WTC11 (cell line): ENCODE measurements at regions not wholly inside any gene's neighbourhood (a gene's known extent, or its start where the extent isn't known, plus 50 kb on each side); places are given as distances from the start of the nearest gene placed in this dataset.

Experiments used
- ATAC-seq: fragments of 200-7000 bp; cut with Tn5 transposase; 2 replicates; pipeline ENCODE4 v1.10.0; 2021; ENCODE audit warnings: mild to moderate bottlenecking, moderate library complexity
- CTCF ChIA-PET: fragments of 300-600 bp; sonication (Branson Sonifier 250); formaldehyde crosslinking; loops from one replicate; lab custom pipeline; 2021; ENCODE audit warnings: antibody characterized with exemption; lab: Charles Lee
- POLR2A ChIA-PET: fragments of 350-600 bp; sonication (Branson Sonifier 250); formaldehyde crosslinking; loops from one replicate; lab custom pipeline; 2021; ENCODE audit warnings: antibody characterized with exemption; lab: Charles Lee
- DNase-seq: peaks from one replicate; pipeline ENCODE4 v3.0.0; 2021; ENCODE audit warnings: low spot score
- H3K27ac Mint-ChIP-seq: 2 replicates; pipeline ENCODE4 v1.8.0; 2021; ENCODE audit warnings: mixed read lengths
- H3K27me3 Mint-ChIP-seq: 2 replicates; pipeline ENCODE4 v1.8.0; 2021; ENCODE audit warnings: low read depth, mild to moderate bottlenecking, moderate library complexity, mixed read lengths
- H3K36me3 Mint-ChIP-seq: 2 replicates; pipeline ENCODE4 v1.8.0; 2021; ENCODE audit warnings: mixed read lengths
- H3K4me1 Mint-ChIP-seq: 2 replicates; pipeline ENCODE4 v1.8.0; 2022; ENCODE audit warnings: mixed read lengths
- H3K4me3 Mint-ChIP-seq: 2 replicates; pipeline ENCODE4 v1.8.0; 2021; ENCODE audit warnings: mild to moderate bottlenecking, moderate library complexity, mixed read lengths
- H3K9me3 Mint-ChIP-seq: 2 replicates; pipeline ENCODE4 v1.8.0; 2021; ENCODE audit warnings: mixed read lengths
- ARID4B ChIP-seq: sonication (generic); formaldehyde crosslinking; IDR thresholded peaks from 2 replicates; pipeline ENCODE4 v1.8.0; 2023; ENCODE audit warnings: missing genetic modification reagents, mild to moderate bottlenecking, borderline replicate concordance
- ESRRA ChIP-seq: sonication (generic); formaldehyde crosslinking; IDR thresholded peaks from 2 replicates; pipeline ENCODE4 v1.8.1; 2022; ENCODE audit warnings: mild to moderate bottlenecking, missing genetic modification reagents, borderline replicate concordance
- ETV6 ChIP-seq: sonication (generic); formaldehyde crosslinking; IDR thresholded peaks from 2 replicates; pipeline ENCODE4 v1.8.1; 2022; ENCODE audit warnings: mild to moderate bottlenecking, missing genetic modification reagents
- FOXJ3 ChIP-seq: sonication (generic); formaldehyde crosslinking; IDR thresholded peaks from 2 replicates; pipeline ENCODE4 v1.9.0; 2021; ENCODE audit warnings: missing genetic modification reagents, mild to moderate bottlenecking, borderline replicate concordance
- HMGXB4 ChIP-seq: sonication (generic); formaldehyde crosslinking; IDR thresholded peaks from 2 replicates; pipeline ENCODE4 v1.8.1; 2023; ENCODE audit warnings: mild to moderate bottlenecking, moderate library complexity, missing genetic modification reagents
- MXD4 ChIP-seq: fragments of 250-450 bp; sonication (Bioruptor Pico); IDR thresholded peaks from 2 replicates; pipeline ENCODE4 v1.8.0; 2021; ENCODE audit warnings: mild to moderate bottlenecking, moderate library complexity, borderline replicate concordance
- PREB ChIP-seq: sonication (generic); formaldehyde crosslinking; IDR thresholded peaks from 2 replicates; pipeline ENCODE4 v1.8.1; 2022; ENCODE audit warnings: mild to moderate bottlenecking, missing genetic modification reagents, moderate library complexity, borderline replicate concordance
- SMAD3 ChIP-seq: sonication (generic); formaldehyde crosslinking; IDR thresholded peaks from 2 replicates; pipeline ENCODE4 v1.8.0; 2022; ENCODE audit warnings: missing genetic modification reagents, mild to moderate bottlenecking, borderline replicate concordance
- SMAD4 ChIP-seq: sonication (generic); formaldehyde crosslinking; IDR thresholded peaks from 2 replicates; pipeline ENCODE4 v1.8.0; 2022; ENCODE audit warnings: mild to moderate bottlenecking, missing genetic modification reagents
- SP1 ChIP-seq: sonication (generic); formaldehyde crosslinking; conservative IDR thresholded peaks from 2 replicates; pipeline ENCODE4 v1.8.1; 2022; ENCODE audit warnings: missing genetic modification reagents
- TEAD4 ChIP-seq: sonication (generic); formaldehyde crosslinking; IDR thresholded peaks from 2 replicates; pipeline ENCODE4 v1.8.0; 2022; ENCODE audit warnings: mild to moderate bottlenecking, missing genetic modification reagents
- TP53 ChIP-seq: sonication (generic); formaldehyde crosslinking; IDR thresholded peaks from 2 replicates; pipeline ENCODE4 v1.8.1; 2023; ENCODE audit warnings: mild to moderate bottlenecking, missing genetic modification reagents
- ZNF263 ChIP-seq: sonication (generic); formaldehyde crosslinking; IDR thresholded peaks from 2 replicates; pipeline ENCODE4 v1.8.1; 2022; ENCODE audit warnings: low read depth, mild to moderate bottlenecking, moderate library complexity, missing genetic modification reagents
- ZNF396 ChIP-seq: fragments of 250-450 bp; sonication (Bioruptor Pico); IDR thresholded peaks from 2 replicates; pipeline ENCODE4 v1.8.0; 2021; ENCODE audit warnings: mild to moderate bottlenecking, moderate library complexity, borderline replicate concordance
- ZNF671 ChIP-seq: fragments of 250-450 bp; sonication (Bioruptor Pico); IDR thresholded peaks from 2 replicates; pipeline ENCODE4 v1.8.0; 2021; ENCODE audit warnings: mild to moderate bottlenecking
- TF ChIP-seq, protein P1 (sequence below): fragments of 250-450 bp; sonication (Bioruptor Pico); IDR thresholded peaks from 2 replicates; pipeline ENCODE4 v1.9.0; 2021; ENCODE audit warnings: mild to moderate bottlenecking
- TF ChIP-seq, protein P2 (sequence below): fragments of 250-450 bp; sonication (Bioruptor Pico); conservative IDR thresholded peaks from 2 replicates; pipeline ENCODE4 v1.9.0; 2021; ENCODE audit warnings: mild to moderate bottlenecking
- TF ChIP-seq, protein P3 (sequence below): fragments of 250-450 bp; sonication (Bioruptor Pico); IDR thresholded peaks from 2 replicates; pipeline ENCODE4 v2.1.2; 2022; ENCODE audit warnings: mild to moderate bottlenecking, moderate library complexity
- TF ChIP-seq, protein P4 (sequence below): sonication (generic); formaldehyde crosslinking; IDR thresholded peaks from 2 replicates; pipeline ENCODE4 v1.8.0; 2022; ENCODE audit warnings: mild to moderate bottlenecking, missing genetic modification reagents

- DNase-seq: no peak
- Mint-ChIP-seq H3K4me1 (peaks cover 22% of the 10 kb centered on the region), H3K27ac (no peak overlapping the region), H3K9me3 (peaks cover 18% of the 10 kb centered on the region), H3K36me3 (peaks cover 3% of the 10 kb centered on the region; the same call in 1 of the 2 replicates), H3K4me3 (no peak overlapping the region), H3K27me3 (no peaks in the 10 kb centered on the region)
- no peak for ATAC-seq
- ChIA-PET POLR2A (interaction anchor here (0.8 kb wide), 1 partner anchor 11 kb away, joined by 3 read pairs; no protein-coding TSS in a partner anchor), CTCF (no interaction called here)
- TF ChIP-seq MXD4 (no peak), ZNF263 (no peak), SMAD4 (CRISPR knock-in tag) (no peak), FOXJ3 (CRISPR knock-in tag) (no peak), TEAD4 (CRISPR knock-in tag) (no peak), ZNF396 (no peak), ESRRA (CRISPR knock-in tag) (no peak), HMGXB4 (CRISPR knock-in tag) (no peak), PREB (no peak), SP1 (CRISPR knock-in tag) (no peak), TP53 (CRISPR knock-in tag) (no peak), ETV6 (no peak), ARID4B (no peak), ZNF671 (CRISPR knock-in tag) (no peak), SMAD3 (CRISPR knock-in tag) (no peak)
- TF ChIP-seq, protein P1, sequence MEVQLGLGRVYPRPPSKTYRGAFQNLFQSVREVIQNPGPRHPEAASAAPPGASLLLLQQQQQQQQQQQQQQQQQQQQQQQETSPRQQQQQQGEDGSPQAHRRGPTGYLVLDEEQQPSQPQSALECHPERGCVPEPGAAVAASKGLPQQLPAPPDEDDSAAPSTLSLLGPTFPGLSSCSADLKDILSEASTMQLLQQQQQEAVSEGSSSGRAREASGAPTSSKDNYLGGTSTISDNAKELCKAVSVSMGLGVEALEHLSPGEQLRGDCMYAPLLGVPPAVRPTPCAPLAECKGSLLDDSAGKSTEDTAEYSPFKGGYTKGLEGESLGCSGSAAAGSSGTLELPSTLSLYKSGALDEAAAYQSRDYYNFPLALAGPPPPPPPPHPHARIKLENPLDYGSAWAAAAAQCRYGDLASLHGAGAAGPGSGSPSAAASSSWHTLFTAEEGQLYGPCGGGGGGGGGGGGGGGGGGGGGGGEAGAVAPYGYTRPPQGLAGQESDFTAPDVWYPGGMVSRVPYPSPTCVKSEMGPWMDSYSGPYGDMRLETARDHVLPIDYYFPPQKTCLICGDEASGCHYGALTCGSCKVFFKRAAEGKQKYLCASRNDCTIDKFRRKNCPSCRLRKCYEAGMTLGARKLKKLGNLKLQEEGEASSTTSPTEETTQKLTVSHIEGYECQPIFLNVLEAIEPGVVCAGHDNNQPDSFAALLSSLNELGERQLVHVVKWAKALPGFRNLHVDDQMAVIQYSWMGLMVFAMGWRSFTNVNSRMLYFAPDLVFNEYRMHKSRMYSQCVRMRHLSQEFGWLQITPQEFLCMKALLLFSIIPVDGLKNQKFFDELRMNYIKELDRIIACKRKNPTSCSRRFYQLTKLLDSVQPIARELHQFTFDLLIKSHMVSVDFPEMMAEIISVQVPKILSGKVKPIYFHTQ: no peak
- TF ChIP-seq, protein P2, sequence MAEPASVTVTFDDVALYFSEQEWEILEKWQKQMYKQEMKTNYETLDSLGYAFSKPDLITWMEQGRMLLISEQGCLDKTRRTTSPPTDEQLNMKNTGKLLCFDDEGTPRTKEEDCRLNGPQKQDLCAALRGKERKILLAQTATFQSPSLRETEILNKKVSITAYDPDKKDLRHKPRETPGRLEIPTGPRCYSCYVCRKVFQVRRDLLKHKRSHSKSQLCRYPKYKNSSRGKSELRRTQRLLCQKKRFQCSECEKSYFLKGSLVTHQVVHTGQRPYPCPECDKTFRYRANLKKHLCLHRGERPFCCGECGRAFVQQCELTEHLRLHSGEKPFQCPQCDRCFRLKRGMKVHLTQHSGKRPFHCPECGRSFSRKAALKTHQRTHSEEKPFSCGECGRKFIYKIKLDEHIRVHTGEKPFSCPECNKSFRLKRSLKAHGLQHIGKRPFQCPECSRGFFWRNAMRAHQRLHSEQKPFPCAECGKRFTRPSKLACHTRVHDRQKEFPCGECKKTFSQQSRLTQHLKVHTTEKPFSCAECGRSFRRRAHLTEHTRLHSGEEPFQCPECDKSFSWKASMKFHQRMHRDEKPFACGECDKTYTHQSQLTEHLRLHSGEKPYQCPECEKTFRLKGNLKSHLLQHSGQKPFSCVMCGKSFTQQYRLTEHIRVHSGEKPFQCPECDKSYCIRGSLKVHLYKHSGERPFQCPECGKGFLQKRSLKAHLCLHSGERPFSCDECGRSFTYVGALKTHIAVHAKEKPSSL (CRISPR knock-in tag): no peak
- TF ChIP-seq, protein P3, sequence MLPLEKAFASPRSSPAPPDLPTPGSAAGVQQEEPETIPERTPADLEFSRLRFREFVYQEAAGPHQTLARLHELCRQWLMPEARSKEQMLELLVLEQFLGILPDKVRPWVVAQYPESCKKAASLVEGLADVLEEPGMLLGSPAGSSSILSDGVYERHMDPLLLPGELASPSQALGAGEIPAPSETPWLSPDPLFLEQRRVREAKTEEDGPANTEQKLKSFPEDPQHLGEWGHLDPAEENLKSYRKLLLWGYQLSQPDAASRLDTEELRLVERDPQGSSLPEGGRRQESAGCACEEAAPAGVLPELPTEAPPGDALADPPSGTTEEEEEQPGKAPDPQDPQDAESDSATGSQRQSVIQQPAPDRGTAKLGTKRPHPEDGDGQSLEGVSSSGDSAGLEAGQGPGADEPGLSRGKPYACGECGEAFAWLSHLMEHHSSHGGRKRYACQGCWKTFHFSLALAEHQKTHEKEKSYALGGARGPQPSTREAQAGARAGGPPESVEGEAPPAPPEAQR: no peak
- TF ChIP-seq, protein P4, sequence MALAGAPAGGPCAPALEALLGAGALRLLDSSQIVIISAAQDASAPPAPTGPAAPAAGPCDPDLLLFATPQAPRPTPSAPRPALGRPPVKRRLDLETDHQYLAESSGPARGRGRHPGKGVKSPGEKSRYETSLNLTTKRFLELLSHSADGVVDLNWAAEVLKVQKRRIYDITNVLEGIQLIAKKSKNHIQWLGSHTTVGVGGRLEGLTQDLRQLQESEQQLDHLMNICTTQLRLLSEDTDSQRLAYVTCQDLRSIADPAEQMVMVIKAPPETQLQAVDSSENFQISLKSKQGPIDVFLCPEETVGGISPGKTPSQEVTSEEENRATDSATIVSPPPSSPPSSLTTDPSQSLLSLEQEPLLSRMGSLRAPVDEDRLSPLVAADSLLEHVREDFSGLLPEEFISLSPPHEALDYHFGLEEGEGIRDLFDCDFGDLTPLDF (CRISPR knock-in tag): no peak
Observed at GRCh38 chr12:18899678-18900317, 161.9 kb downstream of the CAPZA3 start.
